ENCODE measurements at regions not wholly inside any gene's neighbourhood (a gene's known extent, or its start where the extent isn't known, plus 50 kb on each side); places are given as distances from the start of the nearest gene placed in this dataset.
A peak's percentile ranks its signal among the peaks of the same experiment; 100 is the strongest.

DNA sequence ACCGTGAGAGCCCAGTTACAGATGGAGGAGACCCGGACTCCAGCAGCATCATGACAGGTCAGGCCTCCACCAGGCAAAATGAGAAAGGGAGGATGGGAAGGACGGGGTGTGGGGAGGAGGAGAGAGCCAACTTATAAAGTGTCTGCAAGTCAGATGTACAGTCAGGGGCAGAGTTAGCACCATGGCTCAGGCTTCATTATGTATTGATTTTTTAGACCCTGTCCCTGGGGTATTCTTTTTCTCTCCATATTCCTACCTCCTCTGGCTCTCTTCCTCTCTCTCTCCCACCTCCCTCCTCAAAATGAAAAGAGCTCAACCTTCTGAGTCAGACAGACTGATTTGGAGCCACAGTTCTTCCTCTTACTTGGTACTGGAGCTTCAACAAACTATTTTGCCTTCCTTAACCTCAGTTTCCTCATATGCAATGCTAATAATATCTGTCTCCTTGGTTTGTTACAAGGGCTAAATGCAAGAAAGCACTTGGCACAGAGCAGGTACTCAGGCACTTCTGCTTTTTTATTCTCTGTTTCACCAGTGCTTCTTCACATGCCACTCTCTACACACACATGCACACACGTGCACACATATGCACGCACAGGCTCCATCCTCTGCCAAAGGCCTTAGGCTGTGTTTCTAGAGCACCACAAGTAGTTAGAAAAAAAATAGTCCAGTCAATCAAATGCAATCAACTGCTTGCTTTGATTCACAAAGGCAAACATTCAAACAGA is 92.3 kb upstream of the PKDCC start:
- in situ Hi-C loops (cut with HindIII; ENCODE audit: low pct_unique_long_range_greater_than_20kb, low sequenced_read_pairs), result no loop called here
- no peak for DNase-seq (ENCODE audit: low read depth, low spot score)

DNA sequence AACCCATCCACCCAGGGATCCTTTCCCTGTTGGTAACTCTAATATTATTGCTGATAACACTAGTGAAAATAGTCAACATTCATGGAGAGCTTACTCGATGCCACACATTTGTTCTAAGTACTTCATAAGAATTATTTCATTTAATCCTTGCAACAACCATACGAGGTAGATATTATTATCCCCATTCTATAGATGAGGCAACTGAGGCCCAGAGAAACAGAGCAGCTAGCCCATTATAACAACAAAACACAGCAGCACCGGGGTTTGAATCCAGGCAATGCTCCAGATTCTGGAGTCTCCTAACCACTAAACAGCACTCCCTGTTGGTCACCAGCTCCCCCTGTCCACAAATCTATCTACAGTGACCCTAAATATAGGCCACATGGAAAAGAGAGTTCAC is 90.4 kb upstream of the PKDCC start:
- in situ Hi-C loops (cut with HindIII; ENCODE audit: low pct_unique_long_range_greater_than_20kb, low sequenced_read_pairs), result no loop called here
- DNase-seq (ENCODE audit: low read depth, low spot score), result no peak

DNA sequence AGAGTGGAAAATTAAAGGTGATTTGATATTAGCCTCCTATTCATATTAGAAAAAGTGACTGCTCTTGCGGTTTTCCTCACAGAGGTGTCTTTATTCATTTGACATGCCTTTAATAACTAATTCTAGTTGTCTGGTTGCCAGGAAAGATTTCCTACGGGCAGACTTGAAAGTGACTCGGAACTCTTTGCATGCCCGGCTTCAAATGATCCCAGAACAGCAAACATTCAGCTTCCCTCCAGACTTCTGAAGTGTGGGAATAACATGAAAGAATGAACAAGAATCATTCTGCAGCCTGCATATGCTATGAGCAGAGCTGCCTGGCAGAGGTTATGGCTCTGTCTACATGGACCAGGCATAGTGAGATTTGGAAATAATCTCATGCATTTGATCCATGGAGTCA is 89.6 kb upstream of the PKDCC start:
- no peak for DNase-seq (ENCODE audit: low read depth, low spot score)
- in situ Hi-C loops (cut with HindIII; ENCODE audit: low pct_unique_long_range_greater_than_20kb, low sequenced_read_pairs), result no loop called here

DNA sequence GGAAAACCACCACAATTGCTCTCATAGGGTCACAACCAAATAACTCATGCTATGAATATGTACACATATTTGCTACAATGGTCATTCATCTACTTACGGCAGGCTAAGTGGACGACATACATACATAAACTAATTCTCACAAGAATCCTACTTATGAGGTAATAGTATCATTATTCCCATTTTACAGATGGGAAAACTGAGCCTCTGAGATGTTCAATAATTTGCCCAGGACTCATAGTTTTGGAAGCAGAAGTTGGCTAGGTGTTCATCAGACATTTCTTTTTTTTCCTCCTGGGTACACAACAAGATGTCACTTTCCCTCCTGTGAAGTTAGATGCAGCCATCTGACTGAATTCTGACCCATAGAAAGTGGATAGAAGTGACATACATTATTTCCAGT is 89.0 kb upstream of the PKDCC start:
- in situ Hi-C loops (cut with HindIII; ENCODE audit: low pct_unique_long_range_greater_than_20kb, low sequenced_read_pairs), result no loop called here
- DNase-seq (ENCODE audit: low read depth, low spot score), result no peak

DNA sequence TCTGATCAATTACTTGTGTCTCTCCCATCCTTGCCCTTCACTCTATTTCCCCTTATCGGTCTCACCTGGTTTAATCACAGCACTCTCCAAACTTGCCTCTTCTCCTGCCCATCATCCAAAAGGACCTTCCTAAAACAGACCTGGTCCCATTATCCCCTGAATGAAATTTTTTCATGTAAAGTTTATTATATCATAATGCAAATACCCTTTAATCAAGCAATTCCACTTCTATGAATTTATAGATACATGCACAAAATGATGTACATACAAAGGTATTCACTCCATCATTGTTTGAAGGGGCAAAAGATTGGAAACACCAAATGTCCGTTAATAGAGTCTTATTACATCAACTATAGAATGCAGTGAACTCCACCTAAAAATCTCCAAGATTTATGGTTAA is 88.1 kb upstream of the PKDCC start:
- in situ Hi-C loops (cut with HindIII; ENCODE audit: low pct_unique_long_range_greater_than_20kb, low sequenced_read_pairs), result no loop called here
- no peak for DNase-seq (ENCODE audit: low read depth, low spot score)

DNA sequence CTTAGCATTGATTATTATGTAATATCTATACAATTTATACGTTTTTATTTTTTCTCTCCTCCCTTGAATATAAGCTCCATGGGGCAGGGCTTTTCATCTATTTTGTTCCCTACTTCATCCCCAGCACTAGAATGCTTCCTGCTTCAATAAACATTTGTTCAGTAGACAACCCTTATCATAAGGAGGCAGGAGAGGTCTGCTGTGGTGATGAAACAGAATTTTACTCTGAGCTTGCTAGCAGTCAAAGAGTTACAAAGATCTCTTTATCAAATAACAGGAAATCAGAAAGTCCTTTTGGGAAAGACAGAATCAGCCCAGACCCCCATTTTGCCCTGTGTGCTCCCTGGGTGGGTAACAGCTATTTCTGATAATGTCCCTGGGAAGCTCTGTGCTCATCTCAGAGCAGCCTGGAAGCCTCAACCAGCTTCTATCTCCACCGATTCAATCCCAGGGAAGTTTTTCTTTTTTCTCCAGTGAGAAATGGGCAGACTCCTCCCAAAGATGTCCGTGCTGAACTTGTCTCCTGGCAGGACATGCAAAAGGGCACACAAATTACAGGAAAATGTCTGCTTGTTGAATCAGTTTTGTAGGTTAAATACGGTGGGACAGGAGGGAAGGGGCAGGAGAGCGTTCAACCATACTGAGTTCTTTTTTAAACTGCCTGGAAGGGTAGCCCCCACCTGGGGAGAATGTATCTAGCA is 84.7 kb upstream of the PKDCC start:
- DNase-seq (ENCODE audit: low read depth, low spot score), result no peak
- in situ Hi-C loops (cut with HindIII; ENCODE audit: low pct_unique_long_range_greater_than_20kb, low sequenced_read_pairs), result no loop called here

DNA sequence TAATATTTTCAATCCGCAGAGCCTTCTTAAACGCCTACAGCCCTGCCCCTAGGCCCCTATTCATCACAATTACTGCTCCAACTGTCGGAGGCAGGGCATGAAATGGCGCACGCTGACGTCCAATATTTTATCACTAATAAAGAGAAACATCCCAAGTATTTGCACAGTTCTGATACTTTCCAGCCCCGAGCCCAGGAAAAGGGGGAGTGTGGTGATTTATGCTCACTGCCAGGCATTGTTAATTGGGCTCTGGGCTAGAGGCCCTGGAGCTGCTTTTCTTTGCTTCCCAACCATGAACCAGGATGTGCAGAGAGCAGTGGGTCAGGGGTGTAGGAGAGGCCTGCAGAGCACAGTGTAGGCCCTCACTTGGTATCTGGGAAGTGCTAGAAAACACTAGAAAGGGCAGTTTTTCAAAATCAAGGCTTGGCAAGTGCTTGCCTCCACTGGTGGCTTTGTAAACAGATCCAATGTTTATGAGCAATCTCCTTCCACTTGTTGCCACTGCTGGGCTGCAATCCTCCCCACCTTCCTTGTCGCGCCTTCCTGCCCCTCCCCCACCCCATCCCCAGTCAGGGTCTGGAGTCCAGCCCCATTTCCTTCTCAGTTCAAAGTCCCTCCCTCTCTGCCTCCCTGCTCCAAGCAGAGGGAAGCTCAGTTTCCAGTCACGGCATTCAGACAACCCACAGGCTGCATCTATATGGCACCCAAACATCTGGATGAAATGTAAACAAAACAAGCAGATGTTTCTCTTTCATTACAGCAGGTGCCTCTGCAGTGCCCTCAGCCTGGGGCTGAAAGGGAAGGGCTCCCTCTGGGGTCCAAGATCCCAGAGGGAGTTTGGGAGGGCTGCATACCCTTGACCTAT is 83.9 kb upstream of the PKDCC start:
- in situ Hi-C loops (cut with HindIII; ENCODE audit: low pct_unique_long_range_greater_than_20kb, low sequenced_read_pairs), result no loop called here
- no peak for DNase-seq (ENCODE audit: low read depth, low spot score)

DNA sequence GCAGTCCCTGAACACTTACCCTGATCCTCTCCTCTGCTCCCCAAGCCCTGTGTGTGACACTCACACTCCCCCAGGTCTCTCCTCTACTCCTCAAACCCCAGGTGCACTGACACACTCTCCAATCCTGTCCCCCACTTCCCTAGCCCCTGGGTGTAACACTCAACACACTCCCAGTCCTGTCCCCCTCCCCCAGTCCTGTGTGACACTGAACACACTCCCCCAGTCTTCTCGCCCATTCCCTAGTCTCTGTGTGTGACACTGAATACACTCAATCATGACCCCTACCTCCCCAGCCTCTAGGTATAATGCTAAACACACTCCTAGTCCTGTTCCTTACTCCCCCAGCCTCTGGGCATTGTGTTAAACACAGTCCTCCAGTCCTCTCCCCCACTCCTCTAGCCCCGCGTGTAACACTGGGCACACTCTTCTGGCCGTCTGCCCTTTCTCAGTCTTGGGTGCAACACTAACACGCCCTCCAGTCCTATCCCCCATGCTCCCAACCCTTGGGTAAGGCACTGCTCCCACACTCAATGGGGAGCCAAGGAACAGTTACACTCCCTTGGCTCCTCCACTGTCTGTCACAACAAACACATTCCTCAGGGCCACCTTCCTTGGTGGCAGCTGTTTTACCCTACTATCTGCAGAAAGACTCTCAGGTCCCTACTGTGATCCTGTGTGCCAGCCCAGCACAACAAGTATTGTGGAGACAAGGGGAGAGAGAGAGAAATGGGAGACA is 82.5 kb upstream of the PKDCC start:
- no peak for DNase-seq (ENCODE audit: low read depth, low spot score)
- in situ Hi-C loops (cut with HindIII; ENCODE audit: low pct_unique_long_range_greater_than_20kb, low sequenced_read_pairs), result no loop called here

DNA sequence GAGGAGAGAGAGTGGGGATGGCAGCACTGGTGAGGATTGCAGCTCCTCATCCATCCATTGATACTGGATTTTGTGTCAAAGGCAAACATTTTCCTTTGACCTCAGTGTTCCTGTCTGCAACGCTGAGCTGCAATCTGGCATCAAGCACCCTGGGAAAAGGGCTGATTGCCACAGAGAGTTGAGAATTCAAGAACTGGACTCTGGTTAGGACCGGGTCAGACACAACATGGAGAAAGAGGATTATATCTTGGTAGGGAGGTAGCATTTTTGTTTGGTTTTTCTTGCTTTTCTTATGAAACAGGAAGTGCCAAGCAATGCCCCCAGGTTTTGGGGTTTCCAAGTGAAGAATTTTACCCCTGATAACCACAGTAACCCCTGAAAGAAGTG is 81.9 kb upstream of the PKDCC start:
- in situ Hi-C loops (cut with HindIII; ENCODE audit: low pct_unique_long_range_greater_than_20kb, low sequenced_read_pairs), result no loop called here
- DNase-seq (ENCODE audit: low read depth, low spot score), result no peak

DNA sequence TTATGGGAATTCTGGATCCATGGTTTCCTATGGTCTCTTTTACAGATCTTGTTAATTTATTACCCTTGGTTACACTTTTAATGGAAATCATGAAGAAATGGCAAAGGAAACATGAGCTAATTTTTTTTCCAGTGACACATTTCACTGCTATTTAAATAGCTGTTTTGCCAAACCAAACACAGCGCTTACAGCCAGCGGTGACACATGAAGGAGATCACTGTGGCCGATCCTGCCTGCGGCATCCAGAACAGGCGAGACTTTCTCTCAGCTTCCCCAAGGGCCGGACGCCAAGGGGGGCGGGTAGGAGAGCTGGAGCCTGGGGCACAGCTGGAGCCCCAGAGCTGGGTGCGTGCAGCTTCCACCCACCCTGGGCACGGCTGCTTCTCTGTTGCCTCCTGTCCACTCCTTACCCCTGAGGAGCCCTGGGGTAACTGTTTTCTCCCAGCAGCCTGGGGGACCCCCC is 81.4 kb upstream of the PKDCC start:
- DNase-seq (ENCODE audit: low read depth, low spot score), result peak; percentile 33
- in situ Hi-C loops (cut with HindIII; ENCODE audit: low pct_unique_long_range_greater_than_20kb, low sequenced_read_pairs), result no loop called here

DNA sequence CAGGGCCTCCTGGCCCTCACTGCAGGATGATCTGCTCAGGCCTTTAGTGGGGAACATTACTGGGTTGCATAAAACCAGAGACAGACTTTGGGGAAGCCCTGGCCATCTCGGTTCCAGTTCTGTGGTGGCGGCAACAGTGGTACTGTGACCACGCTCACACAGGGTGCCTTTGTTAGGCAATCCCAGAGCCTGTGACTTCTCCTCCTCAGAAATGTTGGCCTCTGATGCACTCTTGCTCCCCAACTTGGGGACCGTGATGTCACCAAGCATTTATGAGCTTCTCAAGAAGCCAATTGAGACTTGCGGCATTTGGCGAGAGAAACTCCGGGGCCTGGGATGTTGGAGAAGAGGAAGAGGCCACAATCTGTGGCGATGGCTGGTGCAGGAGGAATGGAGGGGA is 80.9 kb upstream of the PKDCC start:
- in situ Hi-C loops (cut with HindIII; ENCODE audit: low pct_unique_long_range_greater_than_20kb, low sequenced_read_pairs), result no loop called here
- no peak for DNase-seq (ENCODE audit: low read depth, low spot score)

DNA sequence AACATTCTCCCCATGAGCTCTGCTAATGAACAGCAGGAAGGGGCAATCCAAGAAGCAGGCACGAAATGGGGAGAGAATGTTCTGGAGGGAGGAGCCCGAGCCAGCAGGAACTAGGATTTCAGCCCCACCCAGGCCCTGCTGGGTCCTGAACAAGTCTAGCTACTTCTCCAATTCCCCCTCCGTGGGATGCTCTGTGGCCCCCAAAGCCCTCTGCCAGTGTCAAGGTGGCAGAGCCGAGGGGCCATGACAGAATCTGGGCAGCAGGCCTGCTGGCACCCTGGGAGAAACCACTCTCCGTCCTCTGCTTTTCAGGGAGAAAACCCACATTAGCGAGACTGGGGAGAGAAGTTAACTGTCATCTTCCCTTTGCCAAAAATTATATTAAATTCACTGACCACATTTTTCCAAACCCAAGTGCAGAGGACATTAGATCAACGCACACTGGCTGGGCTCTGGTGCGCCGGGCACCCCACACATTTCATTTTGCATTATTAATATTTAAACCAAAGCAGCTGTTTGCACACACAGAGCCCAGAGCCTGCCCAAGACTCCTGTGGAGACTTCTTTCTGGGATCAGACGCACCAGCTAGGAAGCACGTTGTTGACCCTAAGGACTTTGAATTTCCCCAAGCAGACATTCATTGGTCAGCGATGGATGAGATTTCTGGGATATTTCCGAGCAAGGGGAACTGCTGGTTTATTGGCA is 80.2 kb upstream of the PKDCC start:
- in situ Hi-C loops (cut with HindIII; ENCODE audit: low pct_unique_long_range_greater_than_20kb, low sequenced_read_pairs), result no loop called here
- DNase-seq (ENCODE audit: low read depth, low spot score), result no peak

DNA sequence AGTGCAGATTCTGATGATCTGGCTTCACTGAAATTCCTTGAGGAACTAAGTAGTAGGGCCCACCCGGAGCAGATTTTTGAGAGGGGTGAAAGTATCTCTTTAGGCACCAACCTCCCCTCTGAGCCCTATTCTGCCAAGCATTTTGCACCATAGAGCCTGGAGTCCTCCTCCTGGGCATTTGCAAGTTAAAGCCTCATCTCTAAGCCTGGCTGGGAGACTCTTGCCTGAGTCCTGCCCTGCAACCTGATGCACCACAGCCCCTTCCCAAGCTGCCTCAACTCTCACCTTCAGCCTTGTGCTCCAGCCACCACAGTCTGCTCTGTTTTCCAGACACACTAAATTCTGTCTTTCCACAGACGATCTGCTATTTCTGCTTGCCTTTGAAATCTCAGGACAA is 79.6 kb upstream of the PKDCC start:
- DNase-seq (ENCODE audit: low read depth, low spot score), result no peak
- in situ Hi-C loops (cut with HindIII; ENCODE audit: low pct_unique_long_range_greater_than_20kb, low sequenced_read_pairs), result no loop called here

DNA sequence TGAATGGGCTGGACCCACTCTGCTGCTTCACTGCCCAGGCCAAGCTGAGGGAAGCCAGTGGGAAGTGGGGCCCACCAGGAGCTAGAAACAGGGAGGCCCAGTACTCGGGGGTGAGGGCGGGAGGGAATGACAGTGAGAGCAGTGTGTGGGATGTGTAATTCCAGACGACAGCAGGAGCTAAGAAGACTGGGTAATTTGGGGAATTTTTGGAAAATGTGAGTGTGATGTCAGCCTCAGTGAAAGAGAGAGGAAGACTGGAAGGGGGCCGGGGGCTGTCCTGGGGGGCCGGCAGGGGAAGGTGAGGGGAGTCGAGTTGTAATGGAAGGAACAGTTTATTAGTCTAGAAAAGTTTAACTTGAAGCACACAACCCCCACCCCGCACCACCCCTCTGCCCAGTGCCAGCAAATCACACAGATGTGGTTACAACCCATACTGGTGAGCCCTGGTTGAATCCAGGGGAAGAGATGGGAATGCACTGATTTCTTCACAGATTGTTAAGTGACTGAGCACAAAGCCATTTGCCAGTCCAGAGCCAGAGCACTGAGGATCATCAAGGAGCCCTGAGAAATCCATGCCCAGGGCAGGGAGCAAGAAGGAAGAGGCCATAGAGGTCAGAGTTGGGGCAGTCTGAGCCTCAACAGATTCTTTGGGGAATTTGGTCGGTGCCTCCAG is 76.7 kb upstream of the PKDCC start:
- in situ Hi-C loops (cut with HindIII; ENCODE audit: low pct_unique_long_range_greater_than_20kb, low sequenced_read_pairs), result no loop called here
- DNase-seq (ENCODE audit: low read depth, low spot score), result no peak

DNA sequence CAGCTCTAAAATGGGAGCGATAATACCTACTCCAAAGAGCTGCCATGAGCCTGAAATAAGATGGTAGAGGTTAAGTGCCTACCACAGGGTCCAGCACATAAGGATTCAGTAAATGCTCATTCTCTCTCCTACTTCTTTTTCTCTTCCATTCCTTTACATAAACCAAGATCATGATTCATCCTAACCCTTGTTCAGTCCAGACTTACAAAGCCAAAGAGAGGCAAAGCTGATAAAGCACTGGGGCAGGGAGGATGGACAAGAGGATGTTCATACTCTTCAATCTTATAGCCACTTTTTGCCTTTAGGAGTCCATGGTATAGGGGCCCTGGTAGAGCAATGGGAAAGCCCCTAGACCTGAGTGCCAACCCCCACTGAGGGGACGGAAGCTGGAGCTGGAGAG is 75.6 kb upstream of the PKDCC start:
- in situ Hi-C loops (cut with HindIII; ENCODE audit: low pct_unique_long_range_greater_than_20kb, low sequenced_read_pairs), result no loop called here
- no peak for DNase-seq (ENCODE audit: low read depth, low spot score)

DNA sequence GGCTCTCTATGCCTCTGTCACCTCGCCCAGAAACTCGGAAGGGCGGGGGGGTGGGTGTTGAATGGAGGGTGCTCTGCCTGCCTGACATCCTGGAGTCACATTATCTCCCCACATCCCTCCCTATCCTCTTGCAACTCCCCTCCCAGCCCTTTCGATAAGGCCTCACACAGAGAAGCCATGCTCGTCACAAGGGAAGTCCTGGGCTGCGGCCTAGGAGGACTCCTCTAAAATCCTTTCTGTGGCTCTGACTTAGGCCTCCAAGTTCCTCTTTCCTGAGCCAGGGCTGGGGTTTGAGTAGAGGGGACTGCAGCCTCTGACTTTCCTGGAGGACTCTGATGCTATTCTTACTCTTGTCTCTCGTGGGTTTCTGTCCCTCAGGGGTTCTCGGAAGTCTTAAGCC is 75.0 kb upstream of the PKDCC start:
- no peak for DNase-seq (ENCODE audit: low read depth, low spot score)
- in situ Hi-C loops (cut with HindIII; ENCODE audit: low pct_unique_long_range_greater_than_20kb, low sequenced_read_pairs), result no loop called here

DNA sequence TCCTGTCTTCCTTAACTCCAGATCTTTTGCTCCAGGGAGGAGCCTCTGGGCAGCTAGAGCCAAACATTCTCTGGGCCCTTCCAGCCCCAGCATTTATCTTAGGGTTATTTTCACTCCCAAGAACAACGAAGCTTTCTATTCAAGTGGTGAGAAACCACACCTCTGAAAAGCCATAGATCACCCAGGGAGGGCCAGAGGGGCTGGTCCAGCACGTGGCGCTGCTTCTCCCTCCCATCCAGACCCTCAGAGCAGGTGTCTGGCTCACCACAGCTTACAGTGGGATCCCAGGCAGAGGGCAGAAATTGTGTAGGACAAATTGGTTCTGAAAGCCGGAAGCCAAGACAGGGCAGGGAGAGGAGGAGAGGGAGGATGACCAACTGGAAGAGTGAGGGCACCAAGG is 74.0 kb upstream of the PKDCC start:
- DNase-seq (ENCODE audit: low read depth, low spot score), result no peak
- in situ Hi-C loops (cut with HindIII; ENCODE audit: low pct_unique_long_range_greater_than_20kb, low sequenced_read_pairs), result no loop called here
